ENCODE measurements at regions not wholly inside any gene's neighbourhood (a gene's known extent, or its start where the extent isn't known, plus 50 kb on each side); places are given as distances from the start of the nearest gene placed in this dataset.

DNA sequence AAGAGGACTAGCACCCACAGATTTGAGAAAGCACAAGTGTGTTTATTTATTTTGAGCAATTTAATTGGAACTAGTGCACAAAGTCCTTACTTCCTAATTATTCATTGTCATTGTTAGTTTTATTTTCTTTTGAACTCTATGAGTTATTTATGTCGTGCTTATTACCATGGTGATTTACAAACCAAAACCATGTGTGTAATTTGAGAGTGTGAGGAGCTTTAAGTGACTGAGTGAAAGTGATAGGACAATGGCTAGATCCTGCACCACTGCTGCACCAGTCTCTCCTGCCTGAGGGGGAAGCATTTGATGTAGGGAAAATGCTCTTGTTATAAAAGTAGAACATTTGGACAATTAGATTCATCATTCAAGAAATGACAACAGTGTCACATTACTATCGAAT is 172.3 kb upstream of the KLF12 start:
- no peaks in the 10 kb centered on the region for H3K79me2 ChIP-seq (ENCODE audit: insufficient read depth)
- peaks cover 0 to 18% of the 10 kb centered on the region in 2 experiments; a peak in 3 of 4 replicates for H3K4me1 ChIP-seq (ENCODE audit: control insufficient read depth in 1 of 2, insufficient read depth in 2 of 2, low read depth in 1 of 2, low read length in 1 of 2)
- H3K36me3 ChIP-seq (replicated peaks in 1 of 2; ENCODE audit: control insufficient read depth in 1 of 2, insufficient read depth in 2 of 2, low read length in 1 of 2) = no peaks in the 10 kb centered on the region
- TF ChIP-seq TAF1 (IDR thresholded peaks at IDR 0.05; ENCODE audit: borderline replicate concordance, low read depth, low read length) (no peak), EP300 (IDR thresholded peaks at IDR 0.05; ENCODE audit: borderline replicate concordance in 1 of 2, low read depth in 1 of 2, low read length in 1 of 2) (peak in 1 of 2 experiments; percentile 35; a peak in 1 of 4 replicates), RAD21 (IDR thresholded peaks at IDR 0.05; ENCODE audit: low read length) (peak; percentile 33), RCOR1 (IDR thresholded peaks at IDR 0.05; ENCODE audit: low read length) (0 out of 2 replicates have a peak, but pooled peaks have one; percentile 25), CHD2 (IDR thresholded peaks at IDR 0.05; ENCODE audit: low read length, partially characterized antibody) (peak; percentile 8)
- H3K9ac ChIP-seq = no peak overlapping the region
- H3K4me3 ChIP-seq (ENCODE audit: low read depth in 2 of 2, low read length in 1 of 2) = no peak overlapping the region
- no peak overlapping the region for H3K4me2 ChIP-seq
- no peak overlapping the region for H2AFZ ChIP-seq (ENCODE audit: low read depth)
- H4K20me1 ChIP-seq (ENCODE audit: insufficient read depth) = no peaks in the 10 kb centered on the region
- ChIA-PET CTCF (interaction anchor here (0.6 to 2.5 kb wide), 4 partner anchors 17 to 913 kb away, joined by 3 to 15 read pairs (median 4); no protein-coding TSS in a partner anchor), POLR2A (interaction anchor here (1.2 kb wide), 1 partner anchor 16 kb away, joined by 3 read pairs; no protein-coding TSS in a partner anchor)
- H3F3A ChIP-seq (replicated peaks; ENCODE audit: insufficient read depth) = no peaks in the 10 kb centered on the region
- WGBS (ENCODE audit: low lambda C conversion rate) = 23% methylated on average over 2 of the region's 2 CpGs
- DNase-seq = peak; percentile 20
- H3K9me2 ChIP-seq = no peaks in the 10 kb centered on the region
- peak overlapping the region in 1 of 2 experiments; percentile 85; a peak in 2 of 4 replicates for H3K27ac ChIP-seq (ENCODE audit: low read depth in 2 of 2, low read length in 1 of 2)
- no peaks in the 10 kb centered on the region for H3K9me3 ChIP-seq
- H3K27me3 ChIP-seq (ENCODE audit: insufficient read depth) = no peaks in the 10 kb centered on the region

DNA sequence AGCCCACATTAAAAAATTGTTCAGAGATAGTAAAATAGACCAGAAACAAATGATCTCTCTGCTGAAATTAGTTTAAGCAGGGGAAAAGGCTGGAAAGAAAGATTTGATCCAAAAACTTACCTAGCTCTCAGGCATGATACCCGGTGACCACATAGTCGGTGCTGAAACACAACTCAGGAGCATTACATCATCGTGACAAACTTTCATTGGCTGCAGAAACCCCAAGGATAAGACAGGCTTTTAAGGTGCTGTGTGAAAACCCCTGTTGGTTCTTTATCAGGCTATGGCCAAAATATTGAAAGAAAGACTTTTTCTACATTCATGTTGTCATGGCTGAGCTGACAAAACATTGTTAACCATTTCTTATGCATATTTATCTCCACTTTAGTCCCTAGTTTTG is 171.7 kb upstream of the KLF12 start:
- Histone ChIP-seq H3K9ac (no peak overlapping the region), H3K79me2 (ENCODE audit: insufficient read depth) (no peaks in the 10 kb centered on the region), H2AFZ (ENCODE audit: low read depth) (no peak overlapping the region), H3F3A (replicated peaks; ENCODE audit: insufficient read depth) (no peaks in the 10 kb centered on the region), H3K4me3 (ENCODE audit: low read depth in 2 of 2, low read length in 1 of 2) (peak overlapping the region in 1 of 2 experiments; percentile 31; a peak in 1 of 4 replicates), H4K20me1 (ENCODE audit: insufficient read depth) (no peaks in the 10 kb centered on the region), H3K36me3 (replicated peaks in 1 of 2; ENCODE audit: control insufficient read depth in 1 of 2, insufficient read depth in 2 of 2, low read length in 1 of 2) (no peaks in the 10 kb centered on the region), H3K9me2 (no peaks in the 10 kb centered on the region), H3K4me1 (ENCODE audit: control insufficient read depth in 1 of 2, insufficient read depth in 2 of 2, low read depth in 1 of 2, low read length in 1 of 2) (peaks cover 0 to 18% of the 10 kb centered on the region in 2 experiments; a peak in 3 of 4 replicates), H3K27ac (ENCODE audit: low read depth in 2 of 2, low read length in 1 of 2) (peak overlapping the region in 1 of 2 experiments; percentile 85; a peak in 2 of 4 replicates), H3K27me3 (ENCODE audit: insufficient read depth) (no peaks in the 10 kb centered on the region), H3K9me3 (no peaks in the 10 kb centered on the region), H3K4me2 (no peak overlapping the region)
- WGBS (ENCODE audit: low lambda C conversion rate) = 17% methylated on average over 3 of the region's 3 CpGs
- CTCF ChIA-PET = interaction anchor here (1.2 to 2.5 kb wide), 3 partner anchors 17 to 914 kb away, joined by 4 to 15 read pairs (median 4); no protein-coding TSS in a partner anchor
- DNase-seq = no peak
- POLR2A ChIA-PET = interaction anchor here (1.2 to 1.3 kb wide), 2 partner anchors 16 to 19 kb away, joined by 3 read pairs; no protein-coding TSS in a partner anchor
- 0 out of 2 replicates have a peak, but pooled peaks have one; percentile 14 for TF ChIP-seq MXI1 (IDR thresholded peaks at IDR 0.05; ENCODE audit: low read depth, low read length)
- no peak for TF ChIP-seq POLR2AphosphoS5 (IDR thresholded peaks at IDR 0.05; ENCODE audit: low read depth, low read length)
- TF ChIP-seq SMC3 (IDR thresholded peaks at IDR 0.05; ENCODE audit: low read depth, low read length) = no peak
- no peak for TF ChIP-seq NFIC (IDR thresholded peaks at IDR 0.05; ENCODE audit: borderline replicate concordance)

DNA sequence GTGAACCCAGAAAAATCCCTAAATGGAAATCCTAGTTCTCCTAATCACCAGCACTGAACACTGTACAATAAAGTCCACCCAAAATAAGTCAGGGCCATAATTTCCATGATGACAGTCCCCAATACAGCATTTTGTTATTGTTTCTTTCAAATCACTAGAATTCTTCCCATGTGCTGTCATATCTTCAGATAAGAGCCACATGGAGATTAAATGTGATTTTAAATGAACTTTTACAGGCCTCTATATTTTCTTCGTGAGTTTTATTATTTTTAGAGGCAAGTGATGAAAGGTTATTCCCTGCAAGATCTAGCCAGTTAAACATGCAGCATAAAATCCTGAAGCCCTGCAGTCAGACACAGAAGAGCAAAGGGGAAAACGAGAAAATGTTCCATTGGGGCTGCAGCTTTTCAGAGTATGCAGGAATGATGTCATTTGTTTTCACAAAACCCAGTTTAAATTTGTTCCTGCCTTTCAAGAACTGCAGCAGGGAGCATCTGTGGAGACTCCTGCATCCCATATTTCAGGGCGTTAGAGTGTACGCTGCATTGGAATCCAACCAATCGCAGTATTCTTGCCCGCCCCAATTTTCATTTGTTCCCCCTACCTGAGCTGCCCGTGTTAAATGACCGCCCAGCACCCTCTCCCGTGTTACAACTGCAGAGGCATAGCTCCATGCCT is 167.2 kb upstream of the KLF12 start:
- Histone ChIP-seq H3K27me3 (ENCODE audit: insufficient read depth) (no peaks in the 10 kb centered on the region), H3F3A (replicated peaks; ENCODE audit: insufficient read depth) (no peaks in the 10 kb centered on the region), H3K79me2 (ENCODE audit: insufficient read depth) (no peaks in the 10 kb centered on the region), H2AFZ (ENCODE audit: low read depth) (no peak overlapping the region), H3K27ac (ENCODE audit: low read depth in 2 of 2, low read length in 1 of 2) (peak overlapping the region in 1 of 2 experiments; percentile 47; a peak in 2 of 4 replicates), H3K4me1 (ENCODE audit: control insufficient read depth in 1 of 2, insufficient read depth in 2 of 2, low read depth in 1 of 2, low read length in 1 of 2) (peaks cover 0 to 11% of the 10 kb centered on the region in 2 experiments; a peak in 3 of 4 replicates), H3K36me3 (replicated peaks in 1 of 2; ENCODE audit: control insufficient read depth in 1 of 2, insufficient read depth in 2 of 2, low read length in 1 of 2) (no peaks in the 10 kb centered on the region), H3K4me2 (no peak overlapping the region), H3K9me2 (no peaks in the 10 kb centered on the region), H3K9ac (no peak overlapping the region), H3K9me3 (no peaks in the 10 kb centered on the region), H3K4me3 (ENCODE audit: low read depth in 2 of 2, low read length in 1 of 2) (no peak overlapping the region), H4K20me1 (ENCODE audit: insufficient read depth) (no peaks in the 10 kb centered on the region)
- TF ChIP-seq SMC3 (IDR thresholded peaks at IDR 0.05; ENCODE audit: low read depth, low read length) = no peak
- DNase-seq = no peak
- ChIA-PET POLR2A (no interaction called here), CTCF (interaction anchor here (0.8 kb wide), 1 partner anchor 13 kb away, joined by 4 read pairs; no protein-coding TSS in a partner anchor)
- 65% methylated on average over 9 of the region's 9 CpGs for WGBS (ENCODE audit: low lambda C conversion rate)
